ENCODE measurements at regions not wholly inside any gene's neighbourhood (a gene's known extent, or its start where the extent isn't known, plus 50 kb on each side); places are given as distances from the start of the nearest gene placed in this dataset.
"Not testable (repeated sequence)": the region's sequence is repeated elsewhere in the genome, so short reads cannot be mapped to it uniquely, and the experiment has no call there.

DNA sequence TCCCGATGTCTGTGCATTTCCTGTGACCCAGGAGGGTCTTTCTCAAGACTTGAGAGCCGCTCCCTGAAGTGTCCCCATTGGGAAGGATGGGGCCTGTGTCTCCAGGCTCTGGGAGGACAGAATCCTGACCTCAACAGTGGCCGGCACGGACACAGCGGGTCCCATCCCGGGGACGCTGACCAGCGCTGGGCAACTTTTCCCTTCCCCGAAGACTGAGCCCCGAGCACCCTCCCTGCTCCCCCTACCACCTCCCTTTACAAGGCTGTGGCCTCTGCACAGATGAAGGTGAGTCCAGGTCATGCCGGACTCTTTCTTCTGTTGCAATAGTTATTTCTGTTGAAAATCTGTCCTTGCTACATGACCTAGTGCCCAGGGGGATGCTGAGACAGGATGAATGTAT, 135.7 kb downstream of the TMEM121 start:
- not testable (repeated sequence) for DNase-seq

DNA sequence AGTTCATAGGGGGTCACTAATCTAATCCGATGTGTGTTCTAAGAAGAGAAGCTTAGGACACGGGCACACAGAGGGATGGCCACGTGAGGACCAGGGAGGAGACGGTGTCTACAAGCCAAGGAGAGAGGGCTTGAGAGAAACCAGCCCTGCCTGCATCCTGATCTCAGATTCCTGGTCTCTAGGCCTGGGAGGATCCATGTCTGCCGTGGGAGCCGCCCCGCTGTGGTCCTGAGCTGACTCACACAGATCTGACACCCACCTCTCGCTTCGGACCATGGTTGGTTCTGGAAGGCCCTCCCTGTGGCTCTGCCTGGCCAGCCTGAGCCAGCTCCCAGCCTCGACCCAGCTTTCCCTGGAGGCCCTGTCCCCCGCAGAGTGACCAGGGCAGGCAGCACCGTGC, 136.2 kb downstream of the TMEM121 start:
- not testable (repeated sequence) for DNase-seq

DNA sequence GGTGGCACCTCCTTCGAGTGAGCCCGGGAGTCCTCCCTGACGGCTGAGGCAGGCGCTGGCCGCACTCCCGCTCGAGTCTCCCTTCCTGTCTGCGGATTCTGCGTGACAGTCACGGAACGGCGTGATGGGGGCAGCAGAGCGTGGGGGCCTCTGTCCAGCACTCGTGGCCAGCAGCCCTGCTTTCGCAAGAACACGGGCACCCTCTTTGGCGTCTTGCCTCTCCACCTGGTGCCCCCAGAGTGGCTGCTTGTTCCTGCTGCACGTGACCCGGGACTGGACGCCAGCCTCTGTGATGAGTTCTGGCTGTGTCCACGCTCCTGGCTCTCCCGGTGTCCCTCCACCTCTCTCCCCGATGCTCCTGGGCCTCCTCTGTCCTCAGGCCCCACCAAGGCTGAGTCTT, 136.9 kb downstream of the TMEM121 start:
- not testable (repeated sequence) for DNase-seq

DNA sequence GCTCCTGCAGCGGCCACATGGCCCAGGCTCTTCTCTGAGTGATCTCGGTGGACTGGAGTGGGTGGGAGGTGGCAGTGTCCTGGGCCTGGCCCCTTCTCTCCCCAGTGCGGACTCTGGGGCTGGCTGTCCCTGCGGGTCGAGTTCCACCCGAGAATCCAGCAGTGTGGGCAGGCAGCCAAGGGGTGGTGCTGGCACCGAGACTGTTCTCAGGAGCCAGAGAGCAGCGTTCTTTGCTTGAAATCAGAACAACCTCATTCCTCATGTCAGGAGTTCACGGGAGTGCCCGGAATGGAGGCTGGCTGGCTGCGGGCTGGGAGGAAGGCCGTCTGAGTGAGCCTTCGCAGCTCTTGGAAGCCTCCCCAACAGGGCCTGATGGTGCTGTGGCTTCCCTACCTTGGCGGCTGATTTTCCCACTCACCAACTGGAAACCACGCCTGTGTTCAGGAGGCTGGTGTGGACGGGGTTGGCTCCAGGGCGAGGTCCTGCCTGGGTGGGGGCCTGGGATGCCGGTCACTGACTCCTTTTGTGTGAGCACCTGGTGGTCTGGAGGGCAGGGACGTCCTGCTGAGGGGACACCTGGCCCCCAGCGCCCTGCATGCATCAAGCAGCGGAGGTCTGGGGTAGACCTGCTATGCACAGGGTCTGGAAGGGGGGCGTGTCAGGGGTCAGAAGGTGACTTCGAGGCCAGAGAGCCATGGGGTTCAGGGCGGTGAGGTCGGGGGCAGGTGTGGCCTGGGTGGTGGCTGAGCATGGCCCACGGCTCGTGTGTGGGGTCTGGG, 137.6 kb downstream of the TMEM121 start:
- DNase-seq: not testable (repeated sequence)

DNA sequence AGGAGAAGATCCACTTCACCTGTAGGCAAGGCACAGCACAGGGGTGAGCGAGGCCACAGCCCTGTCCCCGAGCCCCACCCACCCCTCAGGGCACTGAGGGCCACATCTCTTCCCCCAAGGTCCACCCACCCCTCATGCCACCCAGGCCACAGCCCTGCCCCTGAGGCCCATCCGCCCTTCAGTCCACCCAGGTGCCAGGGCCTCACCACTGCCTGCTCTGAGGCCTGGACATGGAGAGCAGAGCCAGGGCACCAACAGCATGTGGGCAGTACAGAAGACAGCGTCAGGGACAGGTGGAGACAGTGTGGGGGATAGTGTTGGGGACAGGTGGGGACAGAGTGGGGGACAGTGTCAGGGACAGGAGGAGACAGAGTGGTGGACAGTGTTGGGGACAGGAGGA, 138.3 kb downstream of the TMEM121 start:
- no peak for DNase-seq

DNA sequence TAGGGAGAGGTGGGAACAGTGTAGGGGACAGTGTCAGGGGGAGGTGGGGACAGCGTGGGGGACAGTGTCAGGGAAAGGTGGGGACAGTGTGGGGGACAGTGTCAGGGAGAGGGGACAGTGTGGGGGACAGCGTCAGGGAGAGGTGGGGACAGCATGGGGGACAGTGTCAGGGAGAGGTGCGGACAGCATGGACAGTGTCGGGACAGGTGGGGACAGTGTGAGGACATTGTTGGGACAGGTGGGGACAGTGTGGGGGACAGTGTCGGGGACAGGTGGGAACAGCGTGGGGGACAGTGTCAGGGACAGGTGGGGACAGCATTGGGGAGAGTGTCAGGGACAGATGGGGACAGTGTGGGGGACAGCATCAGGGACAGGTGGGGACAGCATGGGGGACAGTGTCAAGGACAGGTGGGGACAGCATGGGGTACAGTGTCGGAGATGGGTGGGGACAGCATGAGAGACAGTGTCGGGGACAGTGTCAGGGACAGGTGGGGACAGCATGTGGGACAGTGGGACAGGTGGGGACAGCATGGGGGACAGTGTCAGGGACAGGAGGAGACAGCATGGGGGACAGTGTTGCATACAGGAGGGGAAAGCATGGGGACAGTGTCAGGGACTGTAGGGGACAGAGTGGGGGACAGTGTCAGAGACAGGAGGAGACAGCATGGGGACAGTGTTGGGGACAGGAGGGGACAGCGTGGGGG, 139.0 kb downstream of the TMEM121 start:
- DNase-seq: no peak

DNA sequence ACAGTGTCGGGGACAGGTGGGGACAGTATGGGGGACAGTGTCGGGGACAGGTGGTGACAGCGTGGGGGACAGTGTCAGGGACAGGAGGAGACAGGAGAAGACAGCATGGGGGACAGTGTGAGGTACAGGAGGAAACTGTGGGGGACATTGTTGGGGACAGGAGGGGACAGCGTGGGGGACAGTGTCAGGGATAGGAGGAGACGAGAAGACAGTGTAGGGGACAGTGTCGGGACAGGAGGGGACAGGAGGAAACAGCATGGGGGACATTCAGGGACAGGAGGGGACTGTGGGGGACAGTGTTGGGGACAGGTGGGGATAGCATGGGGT, 139.5 kb downstream of the TMEM121 start:
- DNase-seq: no peak

DNA sequence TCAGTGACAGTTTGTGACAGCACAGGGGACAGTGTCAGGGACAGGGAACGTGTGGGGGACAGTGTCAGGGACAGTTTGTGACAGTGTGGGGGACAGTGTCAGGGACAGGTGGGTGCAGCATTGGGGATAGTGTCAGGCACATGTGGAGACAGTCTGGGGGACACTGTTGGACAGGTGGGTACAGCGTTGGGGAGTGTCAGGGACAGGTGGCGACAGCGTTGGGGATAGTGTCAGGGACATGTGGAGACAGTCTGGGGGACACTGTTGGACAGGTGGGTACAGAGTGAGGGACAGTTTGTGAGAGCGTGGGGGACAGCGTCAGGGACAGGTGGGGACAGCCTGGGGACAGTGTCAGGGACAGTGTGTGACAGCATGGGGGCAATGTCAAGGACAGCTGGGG, 140.0 kb downstream of the TMEM121 start:
- no peak for DNase-seq

DNA sequence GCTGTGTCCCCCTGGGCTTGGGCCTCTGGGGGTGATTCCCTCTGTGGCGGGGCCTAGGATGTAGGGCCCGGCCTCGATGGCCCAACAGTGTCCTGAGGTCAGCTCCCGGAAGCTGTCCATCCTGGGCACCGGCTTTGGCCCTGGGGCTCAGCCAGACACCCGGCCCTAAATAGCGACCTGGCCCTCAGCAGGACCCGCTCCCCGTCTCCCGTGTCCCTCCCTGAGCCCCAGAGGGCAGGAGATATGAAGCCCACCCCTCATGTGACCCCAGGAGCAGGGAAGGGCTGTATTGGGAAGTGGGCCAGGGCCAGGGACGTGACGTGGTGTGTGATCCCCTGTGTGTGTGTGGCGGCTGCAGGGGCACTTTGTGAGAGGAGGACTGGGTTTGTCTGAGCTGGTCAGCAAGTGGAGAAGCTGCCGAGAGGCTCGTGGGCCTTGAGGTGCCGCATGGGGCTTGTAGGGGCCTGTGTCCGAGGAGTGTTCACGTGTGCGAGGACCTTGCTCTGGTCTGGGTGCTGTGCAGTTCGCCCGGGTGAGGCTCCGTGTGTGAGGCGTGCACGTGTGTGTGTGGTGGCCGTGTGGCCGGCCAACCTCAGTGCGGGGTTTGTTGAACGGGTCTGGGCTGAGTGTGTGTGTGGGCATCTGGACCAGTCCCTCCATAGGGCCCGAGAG, 140.7 kb downstream of the TMEM121 start:
- DNase-seq: not testable (repeated sequence)

DNA sequence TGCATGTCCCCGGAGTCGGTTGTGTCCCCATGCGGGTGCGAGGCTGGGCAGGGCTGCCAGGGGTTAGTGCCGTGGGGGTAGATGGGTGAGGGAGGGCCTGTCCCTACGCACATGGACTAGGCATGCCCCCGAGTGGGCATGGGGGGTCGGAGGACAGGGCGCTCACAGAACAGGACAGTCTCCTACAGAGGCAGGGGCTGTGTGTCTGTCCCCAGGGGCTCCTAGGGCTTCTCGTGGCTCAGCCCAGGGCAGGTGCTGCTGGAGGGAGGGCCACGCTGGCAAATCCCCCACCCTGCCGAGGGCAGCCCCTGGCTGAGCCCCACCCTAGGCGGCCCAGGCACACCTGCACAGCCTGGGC, 141.3 kb downstream of the TMEM121 start:
- DNase-seq: not testable (repeated sequence)

DNA sequence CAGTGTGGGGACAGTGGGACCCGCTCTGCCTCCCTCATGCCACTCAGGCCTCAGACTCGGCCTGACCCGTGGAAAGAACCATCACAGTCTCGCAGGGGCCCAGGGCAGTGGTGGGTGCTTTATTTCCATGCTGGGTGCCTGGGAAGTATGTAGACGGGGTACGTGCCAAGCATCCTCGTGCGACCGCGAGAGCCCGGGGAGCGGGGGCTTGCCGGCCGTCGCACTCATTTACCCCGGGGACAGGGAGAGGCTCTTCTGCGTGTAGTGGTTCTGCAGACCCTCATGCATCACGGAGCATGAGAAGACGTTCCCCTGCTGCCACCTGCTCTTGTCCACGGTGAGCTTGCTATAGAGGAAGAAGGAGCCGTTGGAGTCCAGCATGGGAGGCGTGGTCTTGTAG, 141.6 kb downstream of the TMEM121 start:
- DNase-seq: not testable (repeated sequence)

DNA sequence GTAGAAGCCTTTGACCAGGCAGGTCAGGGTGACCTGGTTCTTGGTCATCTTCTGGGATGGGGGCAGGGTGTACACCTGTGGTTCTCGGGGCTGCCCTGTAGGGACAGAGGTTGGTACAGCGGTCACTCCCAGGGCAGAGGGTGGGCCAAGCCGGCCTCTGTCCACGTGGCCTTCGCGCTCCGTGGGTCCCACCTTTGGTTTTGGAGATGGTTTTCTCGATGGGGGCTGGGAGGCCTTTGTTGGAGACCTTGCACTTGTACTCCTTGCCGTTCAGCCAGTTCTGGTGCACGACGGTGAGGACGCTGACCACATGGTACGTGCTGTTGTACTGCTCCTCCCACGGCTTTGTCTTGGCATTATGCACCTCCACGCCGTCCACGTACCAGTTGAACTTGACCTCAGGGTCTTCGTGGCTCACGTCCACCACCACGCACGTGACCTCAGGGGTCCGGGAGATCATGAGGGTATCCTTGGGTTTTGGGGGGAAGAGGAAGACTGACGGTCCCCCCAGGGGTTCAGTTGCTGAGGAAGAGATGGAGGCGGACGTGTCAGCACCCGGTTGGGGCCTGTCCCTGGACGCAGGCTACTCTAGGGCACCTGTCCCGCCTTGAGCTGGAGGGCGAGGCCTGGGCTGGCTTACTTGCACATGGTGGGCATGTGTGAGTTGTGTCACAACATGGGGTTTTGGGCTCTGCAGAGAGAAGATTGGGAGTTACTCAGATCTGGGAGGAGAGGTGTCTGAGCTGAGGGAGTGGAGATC, 142.3 kb downstream of the TMEM121 start:
- DNase-seq: not testable (repeated sequence)

DNA sequence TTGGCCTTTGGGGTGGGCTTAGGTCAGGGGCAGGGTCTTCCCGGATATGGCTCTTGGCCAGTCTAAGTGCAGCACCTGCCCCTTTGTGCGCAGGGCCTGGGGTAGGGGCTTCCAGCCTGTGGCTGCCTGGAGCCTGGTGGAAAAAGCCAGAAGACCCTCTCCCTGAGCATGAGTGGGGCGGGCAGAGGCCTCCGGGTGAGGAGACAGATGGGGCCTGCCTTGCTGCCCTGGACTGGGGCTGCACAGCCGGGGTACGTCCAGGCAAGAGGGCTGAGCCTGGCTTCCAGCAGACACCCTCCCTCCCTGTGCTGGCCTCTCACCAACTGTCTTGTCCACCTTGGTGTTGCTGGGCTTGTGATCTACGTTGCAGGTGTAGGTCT, 142.8 kb downstream of the TMEM121 start:
- DNase-seq: not testable (repeated sequence)

DNA sequence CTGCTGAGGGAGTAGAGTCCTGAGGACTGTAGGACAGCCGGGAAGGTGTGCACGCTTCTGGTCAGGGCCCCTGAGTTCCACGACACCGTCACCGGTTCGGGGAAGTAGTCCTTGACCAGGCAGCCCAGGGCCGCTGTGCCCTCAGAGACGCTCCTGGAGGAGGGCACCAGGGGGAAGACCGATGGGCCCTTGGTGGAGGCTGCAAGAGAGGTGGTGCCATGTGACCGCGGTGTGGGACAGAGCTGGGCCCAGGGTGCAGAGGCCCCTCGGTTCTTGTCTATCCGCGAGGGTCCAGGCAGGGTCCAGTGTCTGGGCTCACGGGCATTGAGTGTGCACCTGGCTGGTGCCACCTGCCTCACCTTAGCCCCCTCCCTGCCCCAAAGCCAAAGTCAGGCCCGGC, 143.3 kb downstream of the TMEM121 start:
- DNase-seq: not testable (repeated sequence)

DNA sequence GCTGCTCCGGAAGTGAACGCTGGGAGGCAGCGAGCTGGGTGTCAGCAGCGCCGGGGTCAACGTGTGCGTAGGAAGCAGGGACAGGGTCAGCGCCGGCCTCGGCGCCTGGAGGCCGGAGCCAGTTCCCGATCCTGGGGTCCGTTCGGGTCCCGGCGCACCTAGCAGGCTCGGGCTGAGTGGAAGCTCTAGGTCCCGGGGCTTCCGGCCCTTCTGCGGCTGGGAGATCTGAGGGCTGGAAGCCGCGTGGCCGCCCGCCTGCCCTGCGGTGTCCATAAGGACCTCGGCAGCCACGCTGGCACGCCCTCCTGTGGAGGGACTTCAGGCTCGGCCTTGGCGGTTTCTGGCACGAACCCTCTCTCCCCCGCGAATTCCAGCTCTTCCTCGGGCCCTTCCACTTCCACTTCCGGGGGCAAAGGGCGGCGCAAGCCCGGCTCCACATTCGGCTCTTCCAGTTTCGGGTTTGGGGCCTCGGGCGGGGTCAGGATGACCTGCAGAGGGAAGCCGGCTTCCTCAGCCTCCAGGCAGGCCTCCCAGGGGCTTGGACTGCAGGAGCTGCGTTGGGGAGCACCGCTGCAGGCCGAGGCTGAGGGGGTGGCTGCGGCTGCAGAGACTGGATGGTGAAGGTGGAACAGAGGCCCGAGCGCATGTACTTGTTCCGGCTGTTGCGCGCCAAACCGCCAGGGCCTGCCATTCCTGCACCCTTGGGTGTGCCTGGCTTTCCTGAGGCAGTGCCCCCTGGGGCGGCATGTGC, 146.2 kb downstream of the TMEM121 start:
- DNase-seq: not testable (repeated sequence)

DNA sequence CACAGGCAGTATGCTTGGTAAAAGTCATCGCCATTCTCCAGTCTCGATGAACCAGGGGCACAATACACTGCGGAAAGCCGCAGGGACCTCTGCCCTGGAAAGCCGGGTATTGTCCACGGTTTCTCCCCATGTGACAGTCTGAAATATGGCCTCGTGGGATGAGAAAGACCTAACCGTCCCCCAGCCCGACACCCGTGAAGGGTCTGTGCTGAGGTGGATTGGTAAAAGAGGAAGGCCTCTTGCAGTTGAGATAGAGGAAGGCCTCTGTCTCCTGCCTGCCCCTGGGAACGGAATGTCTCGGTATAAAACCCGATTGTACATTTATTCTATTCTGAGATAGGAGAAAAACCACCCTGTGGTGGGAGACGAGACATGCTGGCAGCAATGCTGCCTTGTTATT, 149.1 kb downstream of the TMEM121 start:
- not testable (repeated sequence) for DNase-seq

DNA sequence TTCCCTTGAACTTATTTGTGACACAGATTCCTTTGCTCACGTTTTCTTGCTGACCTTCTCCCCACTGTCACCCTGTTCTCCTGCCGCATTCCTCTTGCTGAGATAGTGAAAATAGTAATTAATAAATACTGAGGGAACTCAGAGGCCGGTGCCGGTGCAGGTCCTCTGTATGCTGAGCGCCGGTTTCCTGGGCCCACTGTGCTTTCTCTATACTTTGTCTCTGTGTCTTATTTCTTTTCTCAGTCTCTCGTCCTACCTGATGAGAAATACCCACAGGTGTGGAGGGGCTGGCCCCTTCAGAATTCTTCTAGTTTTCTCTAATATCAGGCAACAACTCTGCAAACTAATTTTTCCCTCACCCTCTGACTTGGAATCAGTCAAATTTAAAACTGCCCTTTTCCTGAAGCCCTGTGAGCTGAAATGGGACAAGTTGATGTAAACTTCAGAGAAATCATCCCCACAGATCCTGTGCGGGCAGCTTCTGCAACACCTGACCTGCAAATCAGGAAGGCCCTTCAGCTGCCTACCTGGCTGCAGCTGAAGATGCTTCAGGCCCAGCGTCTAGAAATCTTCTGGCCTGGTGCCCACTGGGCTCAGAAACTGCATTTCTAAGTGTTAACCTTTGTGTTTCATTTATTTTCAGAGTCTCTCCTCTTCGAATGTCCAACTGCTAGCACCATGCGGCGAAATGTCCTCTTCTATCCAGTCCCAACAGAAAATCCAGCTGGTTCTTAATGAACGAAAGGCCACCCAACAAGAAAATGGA, 149.7 kb downstream of the TMEM121 start:
- not testable (repeated sequence) for DNase-seq

DNA sequence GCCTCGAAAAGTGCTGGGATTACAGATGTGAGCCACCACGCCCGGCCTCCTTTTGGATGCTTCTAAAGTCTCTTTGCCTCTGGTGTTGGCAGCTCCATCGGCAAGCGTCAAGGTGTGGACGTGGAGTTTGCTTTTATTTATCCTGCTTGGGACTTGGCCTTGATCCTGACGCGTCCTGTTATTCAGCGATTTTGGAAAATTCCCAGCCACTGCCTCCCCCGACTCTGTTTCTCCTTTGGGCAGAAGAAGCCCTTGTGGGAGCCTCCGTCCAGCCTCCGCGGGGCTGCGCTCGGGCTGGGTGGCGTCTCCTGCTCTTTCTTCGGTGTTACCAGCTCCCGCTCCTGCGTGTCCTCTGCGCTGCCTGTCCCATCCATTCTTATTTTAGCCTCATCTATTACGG, 151.7 kb downstream of the TMEM121 start:
- not testable (repeated sequence) for DNase-seq

DNA sequence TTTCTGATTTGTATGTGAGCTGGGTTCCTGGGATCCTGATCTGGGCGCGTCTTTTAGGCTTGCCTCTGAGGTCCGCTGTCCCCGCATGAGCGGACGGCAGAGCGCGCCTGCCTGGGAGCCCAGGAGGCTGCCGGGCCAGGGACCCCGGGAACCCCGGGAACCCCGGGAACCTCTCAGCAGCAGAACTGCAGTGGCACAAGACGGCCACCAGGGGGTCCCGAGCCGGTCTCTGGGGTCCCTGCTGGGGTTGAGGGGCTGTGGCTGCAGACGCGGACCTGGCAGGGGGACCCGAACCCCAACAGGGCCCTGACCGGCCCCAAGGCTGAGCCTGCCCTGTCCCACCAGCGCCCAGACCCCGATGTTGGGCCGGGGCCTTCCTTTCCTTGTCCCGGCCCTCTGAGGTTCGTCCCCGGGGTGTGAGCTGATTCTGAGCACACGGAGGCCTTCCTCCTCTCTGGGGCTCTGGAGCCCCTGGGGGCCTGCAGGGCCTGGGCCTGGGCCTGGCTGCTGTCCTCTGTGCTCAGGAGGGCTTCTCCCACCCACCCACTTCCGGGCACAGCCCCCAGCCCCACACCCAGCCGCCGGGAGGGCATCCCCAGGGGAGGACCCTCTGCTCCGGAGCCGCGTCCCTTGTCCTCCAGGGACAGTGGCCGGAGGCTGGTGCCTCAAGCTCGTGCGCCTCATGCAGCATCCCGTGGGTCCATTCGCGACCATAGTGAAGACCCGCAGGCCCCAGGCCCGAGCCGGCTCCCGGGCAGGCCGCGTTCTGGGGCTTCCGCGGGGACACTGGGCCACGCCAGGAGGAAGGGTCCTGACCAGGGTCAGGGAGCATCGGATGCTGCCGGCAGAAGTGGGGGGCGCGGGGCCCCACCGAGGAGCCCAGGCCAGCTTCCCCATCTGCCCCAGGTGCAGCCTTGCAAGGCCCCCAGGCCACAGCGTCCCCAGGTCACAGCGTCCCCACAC, 152.9 kb downstream of the TMEM121 start:
- DNase-seq: not testable (repeated sequence)

DNA sequence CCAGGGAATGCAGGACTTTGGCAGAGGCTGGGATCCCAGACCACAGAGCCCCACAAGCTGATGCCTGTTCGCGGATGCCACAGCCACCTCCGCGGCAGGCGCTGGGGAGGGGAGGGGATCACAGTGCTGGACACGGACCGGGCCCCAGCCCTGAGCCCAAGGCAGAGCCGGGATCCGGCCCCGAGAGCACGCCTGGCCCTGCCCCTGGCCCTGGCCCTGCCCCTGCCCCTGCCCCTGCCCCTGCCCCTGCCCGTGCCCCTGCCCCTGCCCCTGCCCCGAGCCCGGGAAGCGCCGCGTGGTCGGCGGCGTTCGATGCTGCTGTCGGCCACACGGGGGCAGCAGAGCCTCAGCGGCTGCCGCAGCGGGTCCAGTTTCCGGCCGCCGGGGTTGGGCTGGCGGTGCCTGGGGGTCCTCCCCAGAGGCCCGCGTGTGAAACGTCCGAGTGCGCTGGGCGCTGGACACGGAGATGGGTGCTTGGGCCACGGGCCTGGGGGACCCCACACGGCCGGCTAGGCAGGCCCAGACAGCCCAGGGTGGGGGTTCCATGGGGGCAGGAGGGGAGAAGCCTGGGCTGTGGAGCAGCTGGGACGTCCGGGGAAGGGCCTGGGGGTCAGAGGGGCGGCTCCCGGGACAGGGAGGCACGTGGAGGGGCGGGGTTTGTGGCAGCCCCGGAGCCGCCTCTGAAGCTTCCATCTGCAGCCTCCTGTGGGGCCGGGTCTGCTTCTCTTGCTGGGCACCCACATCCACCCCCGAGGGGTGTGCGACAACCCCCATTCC, 153.8 kb downstream of the TMEM121 start:
- not testable (repeated sequence) for DNase-seq
